ENCODE measurements at regions not wholly inside any gene's neighbourhood (a gene's known extent, or its start where the extent isn't known, plus 50 kb on each side); places are given as distances from the start of the nearest gene placed in this dataset.

DNA sequence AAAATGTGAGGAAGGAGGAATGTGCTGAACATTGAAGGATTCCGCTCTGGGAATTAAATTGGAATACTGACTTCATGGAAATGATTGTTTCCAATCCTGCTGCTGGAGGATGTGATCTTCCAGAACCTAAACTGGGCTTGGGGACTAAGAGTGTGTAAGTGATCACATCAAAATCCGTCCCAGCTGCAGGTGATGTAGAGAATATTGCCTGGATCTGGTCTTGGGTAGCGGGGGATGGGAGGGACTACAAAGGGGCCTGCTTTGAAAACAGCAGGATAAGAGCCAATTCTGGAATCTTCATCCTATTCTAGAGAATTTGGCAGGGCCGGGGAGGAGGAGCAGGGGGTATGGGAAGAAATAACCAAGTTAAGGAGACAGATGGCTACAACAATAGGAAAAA, 552.2 kb upstream of the FZD8 start:
- DNase-seq: peak; percentile 73

DNA sequence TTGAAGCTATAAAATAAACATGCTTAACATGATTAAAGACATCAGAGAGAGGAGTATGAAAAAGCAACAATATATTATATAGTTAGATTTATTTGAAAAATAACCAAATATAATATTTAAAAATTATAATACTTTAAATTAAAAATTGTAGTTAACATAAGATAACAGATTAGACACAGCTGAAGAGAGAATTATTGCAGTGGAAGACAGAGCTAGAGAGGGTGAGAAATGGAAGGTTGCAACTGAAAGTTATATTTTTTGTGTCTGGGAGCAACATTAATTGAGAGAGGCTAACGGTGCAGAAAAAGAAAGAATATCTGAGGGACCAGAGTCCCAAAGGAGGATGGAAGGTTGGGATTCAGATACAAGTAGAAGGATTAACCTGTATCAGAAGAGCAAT, 548.9 kb upstream of the FZD8 start:
- DNase-seq: no peak

DNA sequence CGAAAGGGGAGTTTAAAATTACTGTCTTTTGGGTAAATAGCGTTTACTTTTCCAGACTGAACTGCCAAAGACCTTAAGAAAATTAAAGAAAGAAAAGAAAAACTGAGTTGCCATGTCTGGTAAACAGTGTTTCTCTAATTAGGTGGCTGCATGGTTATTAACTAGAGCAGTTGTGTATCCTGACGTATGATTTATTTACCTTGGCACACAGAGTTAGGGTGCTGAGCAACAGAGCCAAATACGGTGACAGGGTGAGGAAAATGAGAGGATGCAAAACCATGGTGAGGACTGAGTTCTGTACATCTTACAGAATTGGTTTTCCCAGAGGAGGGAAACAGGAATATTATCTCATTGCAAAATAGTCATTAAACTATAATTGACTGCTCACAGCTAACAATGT, 546.4 kb upstream of the FZD8 start:
- peak; percentile 30 for DNase-seq

DNA sequence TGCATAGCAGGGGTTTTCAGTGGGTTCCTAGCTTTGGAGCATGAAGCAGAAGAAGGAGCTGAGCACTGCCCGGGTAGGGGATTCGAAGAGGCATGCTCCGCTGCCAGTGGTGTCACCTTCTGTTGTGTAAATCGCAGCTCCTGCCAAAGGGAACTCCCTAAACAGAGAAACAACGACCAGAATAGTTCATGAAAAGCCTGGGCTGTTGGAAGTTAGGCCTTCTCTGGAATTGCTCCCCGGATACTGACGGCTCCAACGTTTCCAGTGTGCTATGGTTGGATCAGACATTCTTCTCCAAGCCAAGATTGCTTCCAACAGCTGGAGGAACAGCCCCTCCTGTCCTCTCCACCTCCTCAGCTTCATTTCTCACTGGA, 546.0 kb upstream of the FZD8 start:
- peak; percentile 86 for DNase-seq

DNA sequence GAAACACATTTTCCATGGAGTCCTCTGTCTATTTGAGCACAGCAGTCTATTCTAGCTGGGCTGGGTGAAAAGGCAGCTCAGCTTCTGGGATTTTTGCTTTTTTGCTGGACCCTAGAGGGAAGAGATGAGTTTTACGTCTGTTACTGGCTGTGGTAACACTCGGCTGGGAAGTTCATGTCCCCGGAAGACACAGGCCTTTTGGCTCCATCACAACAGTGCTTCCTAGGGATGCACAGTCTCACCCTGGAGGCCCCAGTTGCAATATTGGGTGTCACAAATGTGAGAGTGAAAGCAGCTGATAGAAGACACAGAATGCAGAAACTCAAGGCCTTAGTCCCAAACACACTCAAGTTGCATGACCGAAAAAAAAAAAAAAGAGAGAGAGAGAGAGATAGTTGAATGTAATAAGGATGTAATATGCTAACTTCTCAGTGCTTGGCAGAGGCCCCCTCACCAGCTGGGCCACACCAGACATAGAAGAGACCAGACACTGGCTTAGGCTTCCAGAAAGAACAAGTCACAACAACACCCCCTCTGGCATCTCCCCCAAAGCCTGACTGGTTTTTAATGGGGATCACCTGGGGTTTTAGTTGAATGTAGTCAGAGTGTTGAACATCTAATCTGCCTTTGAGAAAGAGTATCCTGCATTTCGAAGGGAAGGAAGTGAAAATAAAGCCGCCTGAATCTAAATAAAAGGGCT, 545.4 kb upstream of the FZD8 start:
- peak; percentile 79 for DNase-seq

DNA sequence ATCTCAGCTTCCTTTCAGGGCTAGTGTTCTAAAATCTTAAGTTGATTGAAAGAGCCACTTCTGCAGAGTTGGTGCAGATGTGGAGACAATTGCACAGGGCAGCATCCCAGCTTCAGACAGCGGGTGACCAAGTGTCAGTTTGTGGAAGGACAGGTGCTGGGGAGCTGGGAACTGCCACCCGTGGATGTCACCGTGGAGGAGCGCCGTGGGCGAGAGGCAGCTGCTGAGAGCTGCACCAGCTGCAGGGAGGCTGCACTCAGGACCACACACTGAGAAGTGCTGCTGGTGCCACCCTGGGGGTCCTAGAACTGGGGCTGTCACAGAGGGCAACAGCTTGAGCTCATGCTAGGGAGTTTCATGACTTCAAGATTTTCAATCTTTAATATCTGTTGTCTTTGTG, 543.0 kb upstream of the FZD8 start:
- peak; percentile 54 for DNase-seq

DNA sequence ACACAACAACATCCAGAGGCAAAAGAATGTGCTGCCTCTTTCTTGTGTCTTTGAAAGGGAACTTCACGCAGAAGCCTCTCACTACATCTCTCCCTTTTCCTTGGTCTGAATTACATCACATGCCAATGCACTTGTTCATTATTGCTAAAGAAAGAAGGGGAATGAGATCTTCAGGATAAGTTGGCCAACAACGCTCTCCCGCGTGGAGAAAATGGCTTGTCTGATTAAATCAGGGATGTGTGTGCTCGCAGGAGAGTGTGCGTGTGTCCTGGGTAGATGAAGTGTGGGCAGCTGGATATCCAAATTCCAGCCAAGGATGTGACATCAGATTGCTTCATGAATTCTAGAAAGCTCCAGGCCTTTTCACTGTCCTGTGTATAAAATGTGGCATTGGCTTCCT, 541.6 kb upstream of the FZD8 start:
- no peak for DNase-seq

DNA sequence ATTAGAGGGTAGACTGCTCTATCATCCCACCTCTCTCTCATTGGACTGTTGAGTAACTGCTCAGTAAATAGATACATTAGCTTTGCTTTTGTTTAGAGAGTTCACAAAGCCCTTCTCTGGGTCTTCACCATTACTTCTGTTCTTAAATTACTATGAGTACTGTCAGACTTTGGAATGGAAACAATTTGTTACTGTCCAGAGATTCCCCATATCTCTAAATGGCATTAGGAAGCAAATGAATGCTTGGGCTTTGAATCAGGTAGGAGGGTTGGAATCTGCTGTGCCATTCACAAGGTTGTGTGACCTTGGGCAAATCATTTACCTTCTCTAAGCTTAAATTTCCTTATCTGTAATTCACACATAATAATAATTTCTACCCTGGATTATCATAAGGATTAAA, 541.0 kb upstream of the FZD8 start:
- DNase-seq: no peak

DNA sequence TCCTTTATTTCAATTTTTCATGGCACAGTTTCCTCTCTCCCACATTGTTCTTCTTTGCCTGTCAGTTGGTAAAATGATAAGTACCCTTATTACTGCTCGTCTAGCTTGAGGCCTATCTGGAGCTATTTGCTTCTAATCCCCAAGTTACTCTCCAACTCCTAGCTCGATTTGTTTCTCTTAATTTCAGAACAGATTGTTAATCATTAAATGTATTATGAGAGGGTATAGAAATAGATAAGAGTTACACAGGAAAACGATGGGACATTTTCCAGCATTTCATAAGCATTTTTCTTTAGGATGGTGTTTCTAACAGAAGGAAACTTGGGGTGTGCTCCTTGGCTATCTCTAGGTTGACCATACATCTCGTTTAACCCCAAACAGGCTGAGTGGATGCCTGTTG, 540.5 kb upstream of the FZD8 start:
- no peak for DNase-seq

DNA sequence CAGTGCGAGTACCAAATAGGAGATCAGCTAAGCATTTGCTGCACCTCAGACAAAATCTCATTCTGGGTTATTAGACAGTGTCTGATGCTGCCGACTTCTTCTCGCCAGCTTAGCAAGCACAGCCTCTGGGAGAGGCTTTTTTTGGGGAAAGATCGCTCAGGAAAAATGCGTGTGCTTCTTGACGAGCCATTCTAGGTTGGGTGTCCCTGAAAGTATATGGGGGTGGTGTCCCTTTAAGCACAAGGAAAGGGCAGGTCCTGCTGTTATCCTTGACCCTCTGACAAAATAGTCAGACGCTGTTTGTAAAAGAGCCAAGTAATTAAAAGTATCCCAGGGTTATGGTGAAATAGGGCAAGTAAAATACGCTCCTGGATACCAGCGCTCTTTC, 540.1 kb upstream of the FZD8 start:
- DNase-seq: peak; percentile 31

DNA sequence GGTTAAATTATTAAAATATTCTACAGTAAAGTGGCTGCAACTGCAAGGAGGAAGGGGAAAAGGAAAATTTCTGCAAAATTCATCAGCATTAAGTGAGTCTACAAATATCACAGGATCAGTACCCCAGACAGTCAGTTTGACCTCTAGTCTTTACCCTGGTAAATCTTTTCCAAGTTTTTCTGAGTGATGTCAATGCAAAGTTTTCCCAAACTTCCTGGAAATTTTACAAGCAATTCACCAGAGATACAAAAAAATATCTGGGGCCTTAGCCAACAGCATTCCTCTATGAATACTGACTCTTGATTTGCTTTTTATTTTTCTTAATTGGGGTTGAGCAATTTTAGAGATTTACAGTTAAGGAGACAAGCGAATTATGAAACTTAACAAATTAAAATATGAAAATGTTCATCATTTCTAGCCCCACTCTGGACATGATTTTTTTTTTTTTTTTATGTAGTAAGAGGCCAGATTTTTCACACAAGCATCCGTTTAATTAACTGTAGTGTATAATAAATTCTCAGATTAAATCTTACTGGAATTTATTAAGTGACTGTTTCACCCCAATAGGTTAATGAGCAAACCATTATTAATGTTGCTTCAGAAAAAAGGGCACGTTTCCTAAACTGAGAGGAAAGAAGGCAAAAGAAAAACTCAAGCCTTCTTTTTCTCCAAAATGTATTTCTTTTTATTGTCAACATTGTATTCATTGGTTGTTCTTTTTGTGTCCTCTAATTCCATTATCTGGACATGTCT, 539.5 kb upstream of the FZD8 start:
- DNase-seq: no peak

DNA sequence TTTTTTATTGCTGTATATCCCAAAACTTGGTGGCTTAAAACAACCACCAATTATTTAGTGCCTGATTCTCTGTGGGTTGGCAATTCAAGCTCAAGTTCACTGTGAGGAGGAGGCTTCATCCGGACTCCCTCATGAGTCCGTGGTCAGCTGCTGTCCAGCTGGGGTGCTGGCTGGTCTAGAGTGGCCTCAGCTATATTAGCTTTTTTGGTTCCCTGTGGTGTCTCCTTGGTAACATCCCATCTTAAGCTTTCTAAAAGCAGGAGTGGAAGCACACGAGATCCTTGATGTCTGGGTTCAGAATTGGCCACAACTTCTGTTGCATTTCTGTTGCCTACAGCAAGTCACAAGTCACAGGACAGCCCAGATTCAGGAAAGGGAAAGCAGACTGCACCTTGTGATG, 536.5 kb upstream of the FZD8 start:
- no peak for DNase-seq

DNA sequence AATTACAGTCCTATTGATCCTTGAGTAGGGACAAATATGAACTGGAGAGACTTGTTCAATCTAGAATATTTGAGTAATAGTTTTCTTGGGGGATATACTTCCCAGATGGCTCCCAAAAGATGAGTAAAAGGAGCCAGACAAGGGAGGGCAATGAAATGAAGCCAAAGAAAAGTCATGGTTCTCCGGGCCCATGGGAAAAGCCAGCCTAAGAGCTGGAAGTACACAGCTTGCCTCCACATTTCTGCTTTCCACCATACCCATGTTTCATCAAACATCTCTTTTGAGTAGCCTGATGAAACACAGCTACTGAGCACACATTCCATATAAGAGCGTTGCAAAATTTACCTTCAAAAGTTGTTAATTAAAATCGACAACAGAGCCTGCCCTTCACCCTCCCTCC, 535.0 kb upstream of the FZD8 start:
- DNase-seq: no peak

DNA sequence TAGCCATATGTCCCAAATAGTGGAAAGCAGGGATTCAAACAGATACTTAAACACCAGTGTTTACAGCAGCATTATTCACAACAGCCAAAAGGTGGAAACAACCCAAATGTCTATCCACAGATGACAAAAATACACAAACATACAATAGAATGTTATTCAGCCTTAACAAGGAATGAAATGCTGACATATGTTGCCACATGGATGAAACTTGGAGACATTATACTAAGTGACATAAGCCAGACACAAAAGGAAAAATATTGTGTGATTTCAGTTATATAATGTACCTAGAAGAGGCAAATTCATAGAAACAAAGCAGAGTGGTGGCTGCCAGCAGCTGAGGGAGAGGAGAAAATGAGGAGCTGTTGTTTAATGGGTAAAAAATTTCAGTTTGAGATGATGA, 533.9 kb upstream of the FZD8 start:
- DNase-seq: no peak

DNA sequence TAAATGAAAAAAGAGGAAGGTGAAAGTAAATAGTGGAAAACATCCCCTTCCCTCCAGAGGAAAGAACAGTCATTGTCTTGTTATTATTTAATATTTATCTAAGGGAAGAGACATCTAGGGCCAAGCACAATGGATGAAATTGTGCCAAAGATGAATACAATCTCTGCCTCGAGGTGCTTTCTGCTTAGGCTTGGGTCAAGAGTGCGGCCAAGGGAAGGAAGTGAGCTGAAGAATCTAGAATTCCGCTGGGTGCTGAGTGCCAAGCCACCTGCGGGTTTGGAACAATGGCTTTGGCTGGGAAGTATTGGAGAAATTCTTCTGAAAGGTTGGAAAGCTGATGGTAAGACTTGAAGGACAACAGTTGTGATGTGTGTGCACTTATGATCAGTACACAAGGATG, 531.3 kb upstream of the FZD8 start:
- DNase-seq: no peak

DNA sequence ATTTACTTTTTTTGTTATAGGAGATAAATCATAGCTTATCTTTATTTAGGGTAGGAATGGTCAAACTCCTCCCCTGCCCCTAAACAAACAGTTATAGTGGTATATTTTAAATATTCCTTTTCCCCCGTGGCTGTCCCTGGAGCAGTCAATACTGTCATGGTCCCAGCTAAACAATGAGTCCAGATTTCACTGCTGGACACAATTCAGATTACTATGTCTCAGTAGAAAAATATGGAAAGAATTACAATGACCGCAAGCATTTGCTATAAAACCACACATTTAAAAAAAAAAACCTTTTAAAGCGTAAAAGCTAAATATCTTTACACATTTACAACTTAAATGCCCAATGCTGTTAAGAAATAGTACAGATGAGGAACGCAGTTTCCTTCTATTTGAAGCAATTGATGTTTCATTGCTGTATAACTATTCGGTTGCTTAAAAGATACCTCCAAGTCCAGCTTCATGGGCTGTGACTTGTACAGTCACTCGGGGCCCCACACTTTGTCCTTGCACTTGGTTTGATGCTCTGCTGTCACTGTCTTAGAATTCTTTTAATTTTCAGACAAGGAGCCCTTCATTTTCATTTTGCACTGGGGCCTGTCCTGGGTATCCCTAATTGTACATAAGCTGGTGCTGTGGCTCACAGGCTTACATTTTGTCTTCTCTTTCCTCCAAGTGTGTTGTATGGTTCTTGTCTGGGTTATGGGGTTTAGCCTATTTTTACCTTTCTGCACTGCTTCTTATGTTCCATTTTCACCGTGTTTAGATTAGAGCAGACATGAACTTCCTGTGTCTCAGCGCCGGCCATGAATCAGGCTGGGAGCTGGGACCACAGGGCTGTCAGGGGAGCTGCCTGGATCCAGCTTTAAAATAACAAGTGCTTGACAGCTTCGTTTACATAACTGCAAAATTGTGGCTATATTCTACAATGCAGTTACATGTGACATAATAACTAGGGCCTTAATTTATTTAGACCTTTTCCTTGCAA, 530.2 kb upstream of the FZD8 start:
- peak; percentile 61 for DNase-seq

DNA sequence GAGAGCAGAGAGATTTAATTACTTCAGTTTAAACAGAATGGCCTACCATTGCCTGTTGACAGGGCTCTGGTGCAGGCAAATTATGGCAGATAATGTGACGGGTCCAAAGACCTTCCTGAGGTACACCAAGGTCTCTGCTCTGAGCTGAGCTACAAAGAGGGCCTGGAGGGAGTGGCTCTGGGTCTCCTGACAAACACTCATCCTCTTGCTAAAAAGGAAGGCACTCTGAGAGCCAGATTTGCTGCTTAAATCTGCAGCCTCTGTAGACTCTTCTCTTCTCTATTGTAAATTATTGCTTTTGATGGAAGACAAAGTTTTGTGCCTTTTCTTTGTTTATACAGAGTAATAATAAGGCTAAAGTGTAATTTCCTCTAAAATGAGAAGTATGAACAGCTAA, 529.5 kb upstream of the FZD8 start:
- no peak for DNase-seq

DNA sequence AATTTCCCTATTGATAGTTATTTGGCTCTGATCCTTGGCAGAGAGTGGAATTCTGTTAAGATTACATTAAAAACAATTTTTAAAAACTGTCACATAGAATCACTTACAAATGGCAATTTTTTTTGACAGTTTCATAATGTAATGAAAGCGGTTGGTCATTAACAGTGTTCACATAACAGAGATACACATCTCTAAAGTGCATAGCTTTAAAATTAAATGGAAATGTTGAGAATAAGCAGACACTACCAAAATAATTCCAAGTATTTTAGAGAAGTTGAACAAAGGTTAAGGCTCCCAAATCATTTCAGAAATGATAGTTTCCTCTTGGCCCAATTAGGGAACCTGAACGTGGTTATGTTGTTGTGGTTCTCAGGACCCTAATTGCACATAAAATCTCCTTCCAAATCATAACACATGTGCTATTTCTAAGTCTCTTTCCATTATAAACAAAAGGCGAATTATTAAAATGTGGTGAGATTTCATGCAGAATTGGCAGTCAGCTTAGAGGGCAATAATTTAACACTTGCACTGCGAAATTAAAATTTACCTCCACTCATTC, 528.9 kb upstream of the FZD8 start:
- DNase-seq: no peak

DNA sequence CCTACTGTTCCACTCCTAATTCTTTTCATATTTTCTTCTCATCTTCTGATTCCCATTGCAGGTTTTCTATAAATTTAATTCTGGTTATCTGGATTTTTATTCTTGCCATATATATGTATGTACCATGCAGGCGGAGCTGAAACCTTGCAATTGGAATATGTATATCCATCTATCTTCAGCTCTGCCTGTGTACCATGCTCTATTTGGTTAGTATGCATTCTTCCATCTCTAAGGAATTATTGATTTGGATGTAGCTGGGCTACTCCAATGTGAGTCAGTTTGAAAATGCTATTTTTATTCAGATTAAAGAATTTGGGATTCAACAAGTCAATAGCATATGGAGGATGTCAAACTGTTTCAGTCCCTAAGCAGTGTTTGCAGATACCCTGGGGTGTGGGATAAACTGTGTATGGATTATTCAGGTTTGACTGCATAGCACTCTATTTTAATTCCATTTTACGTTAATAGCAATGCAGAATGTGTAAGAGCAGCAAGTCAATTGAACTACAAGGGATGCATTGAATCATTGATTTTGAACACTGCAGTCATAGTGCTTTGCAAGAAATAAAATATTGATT, 528.1 kb upstream of the FZD8 start:
- DNase-seq: no peak

DNA sequence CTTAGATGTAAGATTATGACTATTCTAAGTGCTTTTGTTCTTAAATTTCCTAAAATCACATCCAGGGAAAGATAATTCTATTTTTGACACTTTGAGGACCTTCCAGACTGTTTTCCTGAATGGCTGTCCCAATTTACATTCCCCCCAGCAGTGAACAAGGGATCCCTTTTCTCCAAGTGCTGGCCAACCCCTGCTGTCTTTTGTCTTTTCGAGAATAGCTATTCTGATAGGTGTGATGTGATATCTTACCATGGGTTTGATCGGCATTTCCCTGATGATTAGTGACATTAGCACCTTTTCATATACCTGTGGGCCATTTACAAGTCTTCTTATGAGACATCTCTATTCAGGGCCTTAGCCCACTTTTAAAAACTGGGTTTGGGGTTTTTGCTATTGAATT, 526.7 kb upstream of the FZD8 start:
- DNase-seq: no peak

DNA sequence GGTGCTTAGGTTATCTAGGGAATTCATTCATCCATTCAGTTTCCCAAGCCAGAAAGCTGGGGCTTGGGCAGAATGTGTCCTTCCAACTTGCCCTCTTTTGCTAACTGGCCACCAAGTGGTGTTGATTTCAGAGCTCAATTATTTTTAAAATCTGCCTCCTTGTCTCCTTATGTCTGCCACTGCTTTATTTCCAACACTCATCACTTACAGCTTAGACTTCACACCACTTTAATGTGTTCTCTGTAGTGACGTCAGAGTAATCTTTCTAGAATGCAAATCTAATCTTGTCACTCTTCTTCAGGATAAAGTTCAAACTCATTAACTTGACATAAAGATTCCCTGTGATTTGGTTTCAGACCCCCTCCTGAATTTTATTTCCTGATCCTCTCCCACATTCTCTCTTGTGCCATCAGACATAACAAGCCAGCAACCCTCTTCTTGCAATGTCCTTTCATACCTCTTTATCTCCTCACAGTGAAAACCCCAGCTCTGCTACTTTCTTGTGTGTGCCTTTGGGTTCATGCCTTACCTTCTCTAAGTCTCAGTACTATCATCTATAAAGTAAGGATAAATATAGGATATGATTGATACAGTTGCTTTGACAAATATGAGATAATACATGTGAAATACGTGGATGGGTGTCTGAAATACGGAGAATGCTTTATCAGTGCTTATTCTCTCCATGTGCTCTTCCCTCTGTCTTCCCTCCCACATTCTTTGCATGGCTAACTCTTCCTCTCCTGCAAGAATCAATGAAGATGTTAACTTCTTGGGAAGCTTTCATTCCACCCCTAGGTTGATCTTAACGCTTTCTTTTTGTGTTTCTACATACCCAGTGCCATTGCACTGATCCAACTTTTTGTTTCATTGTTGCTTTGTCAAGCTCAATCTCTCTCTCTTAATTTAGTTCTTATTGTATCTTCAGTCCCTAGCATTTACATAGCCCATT, 522.7 kb upstream of the FZD8 start:
- no peak for DNase-seq

DNA sequence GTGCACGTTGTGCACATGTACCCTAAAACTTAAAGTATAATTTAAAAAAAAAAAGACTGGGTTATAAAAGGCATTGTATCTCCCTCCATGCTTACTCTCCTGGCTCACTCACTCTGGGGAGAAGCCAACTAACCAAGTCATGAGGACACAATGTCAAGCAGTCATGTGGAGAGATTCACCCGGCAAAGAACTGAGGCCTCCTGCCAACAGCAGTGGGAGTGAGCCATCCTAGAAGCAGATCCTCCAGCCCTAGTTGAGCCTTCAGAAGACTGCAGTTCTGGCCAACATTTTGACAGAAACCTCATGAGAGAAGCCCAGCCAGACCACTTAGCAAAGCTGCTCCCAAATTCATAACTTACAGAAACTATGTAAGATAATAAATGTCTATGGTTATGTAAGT, 521.7 kb upstream of the FZD8 start:
- no peak for DNase-seq
